ENCODE measurements at regions not wholly inside any gene's neighbourhood (a gene's known extent, or its start where the extent isn't known, plus 50 kb on each side); places are given as distances from the start of the nearest gene placed in this dataset.

DNA sequence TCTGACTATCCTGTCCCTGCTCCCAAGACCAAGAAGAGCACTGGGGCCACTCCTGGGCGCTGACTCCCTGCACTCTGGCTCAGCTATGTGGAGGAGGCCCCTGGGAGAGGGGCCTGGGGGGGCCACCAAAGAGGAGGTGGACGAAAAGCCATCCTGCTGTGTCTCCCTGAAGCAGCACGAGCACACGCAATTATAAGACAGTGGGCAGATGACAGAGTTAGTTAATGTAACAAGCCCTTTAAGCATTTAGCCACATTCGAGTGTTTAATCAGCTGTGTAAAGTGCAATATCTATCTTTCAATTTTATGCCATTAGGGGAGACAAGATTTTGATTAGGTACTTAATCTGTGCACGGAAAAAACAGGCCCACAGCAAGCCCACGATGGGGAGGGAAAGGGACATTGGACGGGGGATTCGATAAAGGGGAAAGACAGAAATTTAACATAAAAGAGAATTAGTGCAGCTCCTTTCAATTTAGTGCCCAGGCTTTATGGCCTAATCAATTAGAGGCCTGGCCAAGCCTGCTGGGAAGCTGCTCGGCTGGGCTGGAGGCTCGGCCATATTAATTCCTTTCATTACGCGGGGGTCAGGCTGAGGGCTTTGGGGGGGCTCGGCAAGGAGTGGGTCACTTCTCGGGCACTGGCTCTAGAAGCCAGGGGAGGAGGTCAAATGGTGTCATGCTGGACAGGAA, 286.2 kb downstream of the DHX35 start:
- TF ChIP-seq, protein P1, sequence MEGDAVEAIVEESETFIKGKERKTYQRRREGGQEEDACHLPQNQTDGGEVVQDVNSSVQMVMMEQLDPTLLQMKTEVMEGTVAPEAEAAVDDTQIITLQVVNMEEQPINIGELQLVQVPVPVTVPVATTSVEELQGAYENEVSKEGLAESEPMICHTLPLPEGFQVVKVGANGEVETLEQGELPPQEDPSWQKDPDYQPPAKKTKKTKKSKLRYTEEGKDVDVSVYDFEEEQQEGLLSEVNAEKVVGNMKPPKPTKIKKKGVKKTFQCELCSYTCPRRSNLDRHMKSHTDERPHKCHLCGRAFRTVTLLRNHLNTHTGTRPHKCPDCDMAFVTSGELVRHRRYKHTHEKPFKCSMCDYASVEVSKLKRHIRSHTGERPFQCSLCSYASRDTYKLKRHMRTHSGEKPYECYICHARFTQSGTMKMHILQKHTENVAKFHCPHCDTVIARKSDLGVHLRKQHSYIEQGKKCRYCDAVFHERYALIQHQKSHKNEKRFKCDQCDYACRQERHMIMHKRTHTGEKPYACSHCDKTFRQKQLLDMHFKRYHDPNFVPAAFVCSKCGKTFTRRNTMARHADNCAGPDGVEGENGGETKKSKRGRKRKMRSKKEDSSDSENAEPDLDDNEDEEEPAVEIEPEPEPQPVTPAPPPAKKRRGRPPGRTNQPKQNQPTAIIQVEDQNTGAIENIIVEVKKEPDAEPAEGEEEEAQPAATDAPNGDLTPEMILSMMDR (IDR thresholded peaks at IDR 0.05) = no peak
- no peak for TF ChIP-seq POLR2A (IDR thresholded peaks at IDR 0.05)
- TF ChIP-seq POLR2AphosphoS5 (IDR thresholded peaks at IDR 0.05) = no peak

Measured in sigmoid colon (tissue), 4 donors.